T-helper 2 cell treated with Interferon-gamma antibody and Interleukin-4, amounts not matched to agents 100 ng/mL and 5 ng/mL, for 36 hours (primary cell): ENCODE measurements at regions not wholly inside any gene's neighbourhood (a gene's known extent, or its start where the extent isn't known, plus 50 kb on each side); places are given as distances from the start of the nearest gene placed in this dataset.
"Not testable (repeated sequence)": the region's sequence is repeated elsewhere in the genome, so short reads cannot be mapped to it uniquely, and the experiment has no call there.

Experiments used
- intact Hi-C: fragments of 100-400 bp; cut with micrococcal nuclease; formaldehyde crosslinking; loops from one replicate; pipeline ENCODE4 v1.15.1; 2023

DNA sequence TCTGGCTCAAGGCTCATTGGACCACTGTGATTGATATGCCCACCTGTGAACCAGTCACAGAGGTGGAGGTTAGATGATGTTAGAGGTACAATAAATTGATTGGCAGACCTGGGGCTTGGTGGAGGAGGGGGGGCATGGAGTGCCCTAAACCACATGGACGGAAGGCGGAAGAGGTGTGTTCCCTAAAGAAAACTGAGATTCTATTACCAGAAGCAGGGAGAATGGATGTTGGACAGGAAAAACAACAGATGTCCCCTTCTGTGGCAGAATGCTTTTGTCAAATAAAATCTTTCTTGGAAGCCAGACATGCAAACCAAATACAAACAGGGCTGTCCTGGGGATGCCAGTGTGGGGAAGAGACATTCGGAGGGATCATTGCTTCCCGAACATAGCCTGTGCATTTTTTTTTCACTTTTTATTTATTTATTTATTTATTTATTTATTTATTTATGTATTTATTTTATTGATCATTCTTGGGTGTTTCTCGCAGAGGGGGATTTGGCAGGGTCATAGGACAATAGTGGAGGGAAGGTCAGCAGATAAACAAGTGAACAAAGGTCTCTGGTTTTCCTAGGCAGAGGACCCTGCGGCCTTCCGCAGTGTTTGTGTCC lies 433.9 kb downstream of the RPS24 start:
- intact Hi-C loops = no loop called here

DNA sequence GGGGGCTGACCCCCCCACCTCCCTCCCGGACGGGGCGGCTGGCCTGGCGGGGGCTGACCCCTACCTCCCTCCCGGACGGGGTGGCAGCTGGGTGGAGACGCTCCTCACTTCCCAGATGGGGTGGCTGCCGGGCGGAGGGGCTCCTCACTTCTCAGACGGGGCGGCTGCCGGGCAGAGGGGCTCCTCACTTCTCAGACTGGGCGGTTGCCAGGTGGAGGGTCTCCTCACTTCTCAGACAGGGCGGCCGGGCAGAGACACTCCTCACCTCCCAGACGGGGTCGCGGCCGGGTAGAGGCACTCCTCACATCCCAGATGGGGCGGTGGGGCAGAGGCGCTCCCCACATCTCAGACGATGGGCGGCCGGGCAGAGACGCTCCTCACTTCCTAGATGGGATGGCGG lies 435.1 kb downstream of the RPS24 start:
- intact Hi-C loops = not testable (repeated sequence)

DNA sequence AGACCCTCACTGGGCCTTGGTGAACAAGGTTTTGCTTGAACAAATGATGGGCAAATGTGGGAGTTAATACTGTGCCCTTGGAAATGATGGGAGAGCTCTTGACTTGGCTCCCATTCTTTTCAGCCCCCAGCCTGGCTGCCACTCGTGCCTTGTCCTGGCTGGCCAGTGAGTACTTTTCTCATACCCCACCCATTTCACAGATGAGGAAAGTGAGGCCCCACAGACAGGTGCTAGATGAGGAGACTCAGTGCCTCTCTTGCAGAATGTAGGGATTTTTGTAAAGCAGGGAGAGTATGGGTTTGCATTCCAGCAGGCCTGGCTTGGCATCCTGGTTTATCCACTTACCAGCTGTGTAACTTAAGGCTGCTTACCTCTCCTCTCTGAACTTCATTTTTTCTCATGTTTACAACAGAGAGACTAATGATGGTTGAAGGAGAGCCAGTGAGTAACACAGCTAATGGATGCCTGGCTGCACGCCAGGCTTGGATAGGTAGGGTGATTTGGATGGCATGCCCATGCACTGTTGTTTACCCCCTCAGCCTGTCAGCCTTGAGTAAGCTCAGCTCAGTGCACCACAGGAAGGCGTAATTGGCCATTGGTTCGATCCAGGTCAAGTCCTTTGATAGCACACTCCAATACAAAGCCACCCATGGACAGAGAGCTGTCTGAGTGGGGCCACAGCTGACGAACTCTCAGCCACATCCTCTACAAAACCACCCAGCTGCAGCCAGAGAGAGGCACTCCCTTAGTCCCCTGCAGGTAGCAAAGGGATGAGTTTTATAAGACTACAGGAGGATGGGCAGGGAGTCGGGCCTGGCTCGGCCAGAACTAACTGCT lies 436.8 kb downstream of the RPS24 start:
- intact Hi-C loops = no loop called here

DNA sequence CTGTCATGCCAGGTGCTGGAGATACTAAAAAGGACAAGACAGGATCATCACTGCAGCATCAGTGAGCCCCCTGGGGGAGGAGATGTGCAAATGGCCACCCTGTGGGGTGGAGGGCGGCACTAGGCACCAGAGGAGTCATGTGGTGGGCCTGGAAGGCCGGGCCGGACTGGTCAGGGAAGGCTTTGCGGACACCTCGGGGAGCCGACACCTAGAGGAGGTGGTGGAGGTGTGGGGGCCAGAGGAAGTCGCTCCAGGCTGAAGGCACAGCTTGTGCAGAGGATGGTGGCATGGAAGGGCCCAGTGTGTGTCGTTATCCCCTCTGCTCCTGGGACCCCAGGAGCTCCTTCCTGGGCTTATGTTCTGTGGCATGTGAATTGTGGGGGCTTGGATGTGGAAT lies 437.7 kb downstream of the RPS24 start:
- intact Hi-C loops = no loop called here

DNA sequence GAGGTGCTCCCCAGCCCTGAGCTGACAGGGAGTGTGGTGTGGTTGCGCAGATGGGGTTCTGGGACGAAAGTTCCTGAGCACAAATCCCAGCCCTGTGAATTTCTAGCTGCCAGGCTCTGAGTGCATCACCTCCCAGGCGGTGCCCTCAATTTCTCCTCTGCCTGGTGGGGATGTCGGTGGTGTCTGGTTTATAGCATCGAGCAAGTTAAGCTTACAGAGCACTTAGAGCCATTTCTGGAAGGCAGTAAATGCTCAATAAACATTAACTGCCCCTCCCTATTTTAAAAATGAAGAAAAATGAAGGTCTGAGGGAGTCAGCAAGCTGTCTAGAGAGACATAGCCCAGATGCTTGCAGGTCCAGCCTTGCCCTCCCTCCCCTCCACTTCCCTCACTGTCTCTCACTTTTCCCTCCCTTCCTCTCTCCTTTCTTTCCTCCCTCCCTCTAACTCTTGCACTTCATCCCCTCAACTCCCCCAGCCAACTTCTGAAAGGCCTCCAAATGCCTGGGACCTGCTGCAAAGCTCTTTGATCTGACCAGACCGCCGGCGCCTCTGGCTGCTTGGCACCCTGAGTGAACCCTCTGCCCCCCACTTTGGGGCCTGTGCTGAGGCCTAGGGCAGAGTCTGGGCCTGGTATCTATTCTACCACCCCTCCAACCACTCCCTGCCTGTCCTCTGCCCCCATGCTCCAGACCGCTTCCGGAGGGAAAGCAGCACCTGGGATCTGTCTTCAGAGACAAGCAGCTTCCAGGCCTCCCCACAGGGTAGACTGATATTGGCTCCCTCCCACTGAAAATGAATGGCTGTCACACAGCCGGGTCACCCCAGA lies 438.3 kb downstream of the RPS24 start:
- intact Hi-C loops = no loop called here

DNA sequence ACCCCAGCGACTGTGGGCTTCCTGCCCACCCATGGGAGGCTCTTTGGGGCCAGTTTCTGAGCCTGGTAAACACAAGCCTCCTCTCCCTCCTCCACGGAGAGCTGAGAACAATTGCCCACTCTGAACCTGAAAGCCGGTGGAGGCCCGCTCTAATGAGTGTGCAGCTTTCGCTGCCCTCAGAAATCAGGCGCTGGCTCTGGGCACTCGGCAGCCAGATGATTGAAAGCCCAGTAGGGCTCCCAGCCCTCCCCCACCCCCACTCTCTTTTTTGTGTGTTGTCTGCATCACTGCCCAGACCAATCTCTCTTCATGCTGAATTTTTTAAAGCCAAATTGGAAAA lies 438.9 kb downstream of the RPS24 start:
- intact Hi-C loops = no loop called here

DNA sequence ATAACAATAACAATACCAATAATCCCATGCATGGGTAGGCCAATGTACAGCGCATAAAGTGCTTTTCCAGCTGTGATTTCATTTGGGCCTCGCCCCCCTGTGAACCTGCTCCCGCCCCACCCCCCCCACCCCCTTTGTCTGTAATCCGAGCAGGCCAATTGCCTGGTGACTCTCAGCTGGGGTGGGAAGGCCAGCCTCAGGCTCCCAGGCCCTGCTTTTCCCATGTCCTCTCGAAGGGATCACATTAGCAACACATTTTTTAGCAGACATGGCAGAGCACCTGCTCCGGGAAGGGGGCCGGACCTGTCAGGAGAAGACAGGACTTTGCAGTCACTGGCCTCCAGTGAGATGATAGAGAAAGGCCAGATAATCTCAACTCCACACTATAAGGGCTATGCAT lies 439.3 kb downstream of the RPS24 start:
- intact Hi-C loops = no loop called here

DNA sequence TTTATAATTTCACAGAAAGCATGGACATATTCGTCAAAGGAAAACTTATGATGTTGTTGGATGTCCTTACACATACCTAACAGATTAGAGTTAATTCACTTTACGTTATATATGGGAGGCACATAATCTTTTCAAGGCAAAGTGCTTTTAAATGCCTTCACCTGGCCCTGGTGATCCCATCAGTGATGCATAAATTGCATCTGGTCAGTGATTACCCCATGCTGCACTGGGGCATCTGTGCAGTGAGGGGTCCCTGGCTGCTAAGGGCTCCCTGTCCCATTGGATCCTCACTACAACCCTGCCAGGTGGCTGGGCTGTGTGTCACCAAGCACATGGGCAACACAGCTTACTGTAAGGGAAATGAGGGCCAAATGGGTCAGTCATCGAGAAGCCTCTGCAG lies 441.1 kb downstream of the RPS24 start:
- intact Hi-C loops = no loop called here

DNA sequence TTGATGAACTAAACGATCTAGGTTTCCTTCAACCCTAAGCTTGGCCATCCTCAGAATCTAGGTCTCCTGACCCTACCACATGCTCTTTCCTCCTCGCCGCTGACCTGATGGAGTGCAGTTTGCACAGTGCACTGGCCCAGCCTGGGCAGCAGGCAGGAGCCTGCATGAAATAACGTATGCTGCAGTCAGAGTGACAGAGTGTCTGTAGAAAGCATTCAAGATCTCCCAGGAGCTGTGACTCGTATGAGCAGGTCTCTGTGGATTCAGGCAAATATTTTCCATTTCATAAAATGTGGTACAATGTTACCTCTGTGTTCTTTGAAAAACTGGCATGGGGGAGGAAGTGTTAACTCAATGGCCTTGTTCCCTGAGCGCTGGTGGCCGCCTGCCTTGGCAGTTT lies 441.8 kb downstream of the RPS24 start:
- intact Hi-C loops = no loop called here

DNA sequence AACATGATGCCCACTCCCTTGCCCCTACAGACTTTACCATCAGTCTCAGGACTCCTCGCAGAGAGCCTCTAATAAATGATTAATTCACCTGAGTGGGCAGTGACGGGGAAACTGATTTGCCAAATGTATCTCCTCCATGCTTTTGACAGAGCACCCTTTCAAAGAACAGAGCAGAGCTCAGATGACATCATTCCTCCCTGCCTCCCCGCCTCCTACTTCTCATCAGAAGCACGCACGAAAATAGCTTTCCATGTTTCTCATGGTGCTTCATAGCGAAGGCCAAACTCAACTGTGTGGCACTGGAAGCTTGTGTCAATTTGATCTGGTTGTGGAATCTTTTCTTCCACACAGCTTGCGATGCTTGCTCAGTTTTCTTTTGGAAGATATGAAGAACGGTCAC lies 442.5 kb downstream of the RPS24 start:
- intact Hi-C loops = no loop called here

DNA sequence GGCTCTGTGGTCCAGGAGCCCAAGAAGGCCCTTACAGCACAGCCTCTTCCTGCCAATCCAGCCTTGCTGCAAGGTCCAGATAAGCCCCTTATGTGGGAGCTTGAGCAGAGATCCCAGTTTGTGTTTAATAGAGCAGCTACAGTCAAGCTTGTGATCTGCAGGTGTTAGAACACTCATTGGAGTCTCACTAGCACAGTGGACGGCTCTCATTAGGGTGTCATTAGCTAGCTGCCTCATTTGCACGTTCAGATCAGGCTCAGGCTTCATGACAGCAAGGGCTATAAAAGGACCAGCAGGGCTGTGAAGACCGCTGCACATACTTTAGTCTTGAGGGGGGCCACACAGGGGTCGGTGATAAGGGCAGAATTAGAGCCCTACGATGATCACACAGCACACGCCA lies 443.2 kb downstream of the RPS24 start:
- intact Hi-C loops = no loop called here

DNA sequence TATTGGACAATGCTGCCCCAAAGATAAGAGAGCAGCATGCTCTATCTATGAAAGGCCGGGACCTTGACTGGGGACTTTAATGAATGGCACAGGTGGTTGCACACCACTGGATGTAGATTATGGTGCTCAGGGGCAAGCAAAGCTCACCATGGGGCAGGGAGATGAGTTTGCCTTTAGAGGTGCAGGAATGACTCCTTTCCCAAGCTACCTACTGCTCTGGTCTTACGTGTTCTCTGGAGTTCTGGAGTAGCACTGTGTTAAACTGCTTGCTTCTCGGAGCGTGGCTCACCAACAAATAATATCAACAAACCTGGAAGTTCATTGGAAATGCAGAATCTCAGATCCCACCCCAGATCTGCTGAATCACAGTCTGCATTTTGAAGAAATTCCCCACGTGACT lies 445.3 kb downstream of the RPS24 start:
- intact Hi-C loops = no loop called here

DNA sequence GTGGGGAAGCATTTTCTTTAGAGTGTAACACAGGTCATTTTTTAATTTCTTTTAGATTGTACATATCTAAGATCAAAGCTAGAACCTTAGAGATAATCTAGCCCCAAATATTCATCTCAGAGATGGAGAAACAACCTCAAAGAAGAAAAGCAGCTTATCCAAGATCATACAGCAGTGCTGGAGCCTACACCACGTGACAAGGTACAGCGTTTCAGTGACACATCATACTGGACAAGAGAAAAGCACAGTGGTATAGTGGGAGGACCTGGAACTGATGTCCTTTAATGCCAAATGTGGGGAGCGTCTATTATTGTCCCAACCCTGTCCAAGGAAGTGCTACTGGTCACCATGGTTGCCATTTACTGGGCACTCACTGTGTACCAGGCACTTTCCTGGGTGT lies 445.8 kb downstream of the RPS24 start:
- intact Hi-C loops = no loop called here

DNA sequence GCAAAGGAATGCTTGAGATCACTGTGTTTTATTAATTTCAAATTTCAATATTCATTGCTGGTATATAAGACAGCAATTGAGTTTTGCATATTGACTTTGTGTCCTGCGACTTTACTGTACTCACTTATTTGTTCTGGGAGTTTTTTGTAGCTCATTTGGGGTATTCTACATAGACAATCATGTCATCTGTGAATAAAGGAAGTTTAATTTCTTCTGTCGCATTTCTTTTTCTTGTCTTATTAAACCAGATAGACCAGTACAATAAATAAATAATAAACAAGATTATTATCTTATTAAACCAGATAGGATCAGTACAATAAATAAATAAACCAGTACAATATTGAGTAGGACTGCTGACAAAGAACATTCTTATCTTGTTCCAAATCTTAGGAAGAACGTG lies 448.2 kb downstream of the RPS24 start:
- intact Hi-C loops = no loop called here

DNA sequence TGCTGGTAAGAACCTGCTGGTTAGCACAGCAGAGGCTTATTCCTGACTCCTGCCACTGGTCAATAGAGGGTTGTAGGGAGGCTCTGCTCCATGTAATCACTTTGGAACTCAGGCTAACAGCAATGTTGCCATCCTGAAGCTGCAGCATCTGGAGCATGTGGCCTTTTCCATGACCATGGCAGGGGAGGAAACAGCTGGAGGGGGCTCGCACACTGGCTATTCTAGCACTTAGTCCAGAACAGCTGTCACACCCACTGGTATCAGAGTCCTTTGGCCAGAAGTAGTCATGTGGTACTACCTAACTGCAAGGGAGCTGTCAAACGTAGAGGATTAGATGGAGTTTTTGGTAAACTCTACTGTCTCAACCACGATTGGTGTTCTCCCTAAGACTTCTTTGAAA lies 450.0 kb downstream of the RPS24 start:
- intact Hi-C loops = no loop called here

DNA sequence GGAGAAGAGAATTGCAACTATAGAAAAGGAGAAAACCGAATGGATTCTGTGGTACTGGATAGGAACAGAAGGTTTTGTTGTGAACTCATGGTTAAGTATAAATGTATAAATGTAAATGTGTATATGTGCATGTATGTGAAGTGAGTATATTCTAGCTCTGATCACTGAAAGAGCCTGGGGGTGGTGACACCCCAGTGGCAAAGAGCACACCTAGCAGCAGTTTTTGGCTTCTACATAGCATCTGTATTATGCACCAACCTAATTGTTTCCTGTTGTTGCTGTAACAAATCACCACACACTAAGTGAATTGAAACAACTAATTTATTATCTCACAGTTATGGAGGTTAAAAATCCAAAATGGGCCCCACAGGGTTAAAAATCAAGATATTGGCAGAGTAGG lies 455.4 kb downstream of the RPS24 start:
- intact Hi-C loops = no loop called here

DNA sequence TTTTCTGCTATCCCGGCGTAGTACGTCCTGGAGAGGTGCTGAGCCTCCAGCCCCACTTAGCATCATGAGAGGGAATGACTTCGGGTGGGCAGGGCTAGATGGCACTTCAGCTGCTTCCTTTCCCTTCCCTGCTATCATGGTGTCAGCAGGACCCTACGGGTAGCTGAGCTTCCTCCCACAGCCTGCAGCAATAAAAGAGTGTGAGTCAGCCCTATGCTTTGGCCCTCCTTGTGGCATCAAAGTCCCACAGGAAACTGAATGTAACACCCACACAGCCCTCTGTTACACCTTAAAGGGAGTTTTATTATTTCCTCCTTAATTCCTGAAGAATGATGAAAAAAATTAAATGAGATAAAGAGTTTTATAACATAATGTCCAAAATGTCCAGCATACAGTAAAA lies 458.1 kb downstream of the RPS24 start:
- intact Hi-C loops = no loop called here

DNA sequence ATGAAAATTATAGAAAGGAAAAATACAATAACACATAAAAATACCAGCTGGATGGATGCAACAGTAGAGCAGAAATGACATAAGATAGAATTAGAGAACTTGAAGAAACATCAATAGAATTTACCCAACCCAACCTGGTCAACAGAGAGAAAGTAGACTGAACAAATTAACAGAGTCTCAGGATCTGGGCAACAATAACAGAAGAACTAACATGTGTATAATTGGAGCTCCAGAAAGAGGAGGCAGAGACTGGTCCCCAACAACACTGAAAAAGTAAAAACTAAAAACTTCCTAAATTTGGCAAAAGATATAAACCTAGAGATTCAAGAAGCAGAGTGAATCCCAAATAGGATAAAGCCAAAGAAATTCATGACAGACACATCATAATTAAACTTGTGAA lies 458.8 kb downstream of the RPS24 start:
- intact Hi-C loops = no loop called here

DNA sequence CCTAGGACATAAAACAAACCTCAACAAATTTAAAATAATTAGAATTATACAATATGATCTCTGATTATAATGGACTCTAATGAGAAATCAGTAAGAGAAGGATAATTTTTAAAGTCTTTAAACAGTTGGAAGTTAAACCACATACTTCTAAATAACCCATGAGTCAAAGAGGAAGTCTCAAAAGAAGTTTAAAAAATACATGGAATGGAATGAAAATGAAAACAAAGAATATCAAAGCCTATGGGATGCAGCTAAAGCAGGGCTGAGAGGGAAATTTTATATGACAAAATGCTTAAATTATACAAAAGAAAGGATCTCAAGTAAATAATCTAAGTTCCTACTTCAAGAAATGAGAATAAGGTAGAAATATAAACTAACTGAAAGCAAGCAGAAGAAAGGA lies 460.5 kb downstream of the RPS24 start:
- intact Hi-C loops = no loop called here

DNA sequence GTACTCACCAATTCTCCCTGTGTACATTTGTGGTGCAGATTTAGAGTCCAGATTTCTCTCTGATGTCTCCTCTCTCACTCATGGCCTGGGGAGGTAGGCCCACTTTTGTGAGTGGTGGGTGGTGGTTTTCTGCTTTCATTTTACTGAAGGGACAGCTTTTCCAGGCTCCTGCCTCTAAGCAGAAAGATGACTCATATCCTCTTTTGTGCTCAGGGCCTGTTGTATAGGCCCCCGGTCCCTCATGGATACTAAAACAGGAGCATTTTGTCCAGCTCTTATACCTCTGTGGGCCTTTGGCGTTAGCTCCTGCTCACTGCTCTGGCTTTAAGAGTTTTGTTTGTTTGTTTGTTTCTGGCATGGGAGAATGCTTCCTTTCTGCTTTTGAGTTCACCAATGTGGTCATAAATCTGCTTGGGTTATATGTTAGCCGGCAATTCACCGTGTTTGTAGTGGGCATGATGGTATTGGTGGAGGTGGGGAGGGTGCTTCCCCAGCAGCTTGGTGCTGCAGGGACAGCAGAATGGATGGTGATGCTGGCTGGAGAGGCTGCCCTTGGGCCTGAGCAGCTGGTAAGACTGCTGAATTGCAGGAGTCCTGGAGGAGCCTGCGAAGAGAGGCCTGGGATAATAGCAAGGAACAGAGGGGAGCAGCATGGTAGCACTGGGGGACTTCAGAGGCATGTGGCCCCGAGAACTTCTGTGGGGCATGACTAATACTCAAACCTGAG lies 468.7 kb downstream of the RPS24 start:
- intact Hi-C loops = no loop called here

DNA sequence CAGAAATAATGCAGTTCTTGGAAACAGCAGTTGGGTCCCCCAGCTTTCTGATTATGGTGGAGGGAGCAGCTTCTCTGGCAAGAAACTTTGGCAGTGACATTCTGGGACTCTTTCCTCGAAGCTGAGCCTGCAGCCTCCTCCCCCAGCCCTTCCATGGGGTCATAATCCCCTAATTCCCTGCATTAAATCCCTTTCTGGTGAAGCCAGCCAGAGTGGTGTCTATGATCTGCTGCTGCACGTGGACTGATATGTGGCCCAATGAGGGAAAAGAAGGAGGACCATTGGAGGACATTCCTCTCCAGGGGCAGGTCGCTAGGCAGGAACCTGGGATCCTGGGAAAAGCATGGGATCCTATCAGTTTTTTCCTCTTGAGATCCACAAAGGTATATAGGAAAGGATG lies 470.5 kb downstream of the RPS24 start:
- intact Hi-C loops = no loop called here

DNA sequence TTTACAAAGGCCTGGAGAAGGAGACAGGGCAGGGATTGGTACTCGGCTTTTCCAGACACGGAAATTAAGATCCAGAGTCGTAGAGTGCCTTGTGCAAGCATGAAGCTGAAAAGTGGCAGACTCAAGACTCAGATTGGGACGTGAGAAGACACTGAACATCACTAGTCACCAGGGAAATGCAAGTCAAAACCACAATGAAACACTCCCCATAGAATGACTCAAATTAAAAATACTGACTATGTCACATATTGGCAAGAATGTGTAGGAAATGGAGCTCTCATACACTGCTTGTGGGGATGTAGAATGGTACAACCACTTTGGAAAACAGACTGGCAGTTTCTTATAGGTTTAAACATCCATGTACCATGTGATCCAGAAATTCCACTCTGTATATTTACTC lies 472.0 kb downstream of the RPS24 start:
- intact Hi-C loops = no loop called here
